Fibroblast of pulmonary artery (primary cell): ENCODE measurements at regions not wholly inside any gene's neighbourhood (a gene's known extent, or its start where the extent isn't known, plus 50 kb on each side); places are given as distances from the start of the nearest gene placed in this dataset.
A peak's percentile ranks its signal among the peaks of the same experiment; 100 is the strongest.

Experiments used
- DNase-seq: peaks from one replicate; pipeline ENCODE4 v3.0.0-alpha.2; 2010; ENCODE audit warnings: low read depth
- H3K4me3 ChIP-seq: replicated peaks from 2 replicates; pipeline ENCODE4 v1.5.1; 2011; ENCODE audit warnings: low read depth, mild to moderate bottlenecking, control low read depth, low read length, moderate library complexity
- TF ChIP-seq, protein P1 (sequence below): IDR thresholded peaks from 2 replicates; pipeline ENCODE4 v1.5.1; 2011; ENCODE audit warnings: mild to moderate bottlenecking, control low read depth, low read length, inconsistent platforms; ENCODE audit errors: missing control alignments

DNA sequence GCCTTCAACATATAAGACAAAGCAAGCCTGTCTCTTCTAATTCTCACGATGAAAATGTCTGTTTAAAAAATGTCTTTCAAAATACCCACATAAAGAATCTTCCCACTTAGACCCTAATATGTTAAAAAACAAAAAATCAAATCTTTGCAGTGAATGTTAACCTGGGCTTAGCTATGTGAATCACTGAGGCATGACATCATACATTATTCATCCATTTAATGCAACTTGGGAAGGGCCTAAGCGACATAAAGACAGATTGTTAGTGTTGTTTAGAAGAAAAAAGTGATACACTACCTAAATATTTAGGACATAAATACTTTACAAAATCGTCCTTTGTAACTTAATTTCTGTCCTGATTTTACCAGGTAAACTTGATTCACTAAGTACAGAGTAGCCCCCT, 648.5 kb upstream of the NRP1 start:
- TF ChIP-seq, protein P1, sequence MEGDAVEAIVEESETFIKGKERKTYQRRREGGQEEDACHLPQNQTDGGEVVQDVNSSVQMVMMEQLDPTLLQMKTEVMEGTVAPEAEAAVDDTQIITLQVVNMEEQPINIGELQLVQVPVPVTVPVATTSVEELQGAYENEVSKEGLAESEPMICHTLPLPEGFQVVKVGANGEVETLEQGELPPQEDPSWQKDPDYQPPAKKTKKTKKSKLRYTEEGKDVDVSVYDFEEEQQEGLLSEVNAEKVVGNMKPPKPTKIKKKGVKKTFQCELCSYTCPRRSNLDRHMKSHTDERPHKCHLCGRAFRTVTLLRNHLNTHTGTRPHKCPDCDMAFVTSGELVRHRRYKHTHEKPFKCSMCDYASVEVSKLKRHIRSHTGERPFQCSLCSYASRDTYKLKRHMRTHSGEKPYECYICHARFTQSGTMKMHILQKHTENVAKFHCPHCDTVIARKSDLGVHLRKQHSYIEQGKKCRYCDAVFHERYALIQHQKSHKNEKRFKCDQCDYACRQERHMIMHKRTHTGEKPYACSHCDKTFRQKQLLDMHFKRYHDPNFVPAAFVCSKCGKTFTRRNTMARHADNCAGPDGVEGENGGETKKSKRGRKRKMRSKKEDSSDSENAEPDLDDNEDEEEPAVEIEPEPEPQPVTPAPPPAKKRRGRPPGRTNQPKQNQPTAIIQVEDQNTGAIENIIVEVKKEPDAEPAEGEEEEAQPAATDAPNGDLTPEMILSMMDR = no peak
- H3K4me3 ChIP-seq = no peak overlapping the region
- peak; percentile 9 for DNase-seq

DNA sequence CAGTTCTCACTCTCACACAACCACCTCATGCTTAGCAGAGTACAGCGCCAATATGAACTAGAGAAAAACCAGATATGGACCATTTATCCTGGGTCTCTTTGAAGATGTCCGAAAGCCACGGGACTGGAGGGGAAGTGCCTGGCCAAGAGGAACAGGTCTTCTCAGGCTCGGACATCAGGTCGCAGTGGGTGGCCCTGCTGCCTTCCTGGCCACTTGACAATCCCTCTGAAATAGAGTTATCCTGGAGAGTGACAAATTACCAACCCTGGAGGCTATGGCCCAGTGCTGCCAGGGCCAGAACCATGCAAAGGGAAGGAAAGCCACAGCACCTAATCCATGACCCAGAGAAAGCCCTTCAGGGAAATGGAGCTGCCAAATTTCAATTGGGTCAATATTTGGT, 646.8 kb upstream of the NRP1 start:
- no peak for DNase-seq
- no peak overlapping the region for H3K4me3 ChIP-seq
- TF ChIP-seq, protein P1 = no peak

DNA sequence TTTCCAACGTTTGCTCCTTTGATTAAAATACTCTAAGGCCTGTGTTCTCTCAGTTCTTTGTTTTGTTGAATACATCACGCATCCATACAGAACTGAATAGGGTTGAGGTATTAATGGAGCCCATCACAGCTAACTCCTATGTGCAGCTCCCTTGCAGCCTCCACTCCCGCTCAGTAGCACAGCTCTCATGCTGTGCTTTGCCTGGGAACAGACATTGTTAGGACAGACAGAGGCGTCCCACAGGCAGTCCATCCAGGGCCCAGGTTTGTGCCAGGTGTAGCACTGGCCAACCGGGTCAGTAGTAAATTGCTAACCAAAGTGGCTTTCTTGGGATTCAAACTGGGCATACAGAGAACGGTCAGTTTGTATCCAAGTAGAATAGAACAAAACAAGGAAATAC, 644.7 kb upstream of the NRP1 start:
- H3K4me3 ChIP-seq = no peak overlapping the region
- TF ChIP-seq, protein P1 = no peak
- DNase-seq = no peak

DNA sequence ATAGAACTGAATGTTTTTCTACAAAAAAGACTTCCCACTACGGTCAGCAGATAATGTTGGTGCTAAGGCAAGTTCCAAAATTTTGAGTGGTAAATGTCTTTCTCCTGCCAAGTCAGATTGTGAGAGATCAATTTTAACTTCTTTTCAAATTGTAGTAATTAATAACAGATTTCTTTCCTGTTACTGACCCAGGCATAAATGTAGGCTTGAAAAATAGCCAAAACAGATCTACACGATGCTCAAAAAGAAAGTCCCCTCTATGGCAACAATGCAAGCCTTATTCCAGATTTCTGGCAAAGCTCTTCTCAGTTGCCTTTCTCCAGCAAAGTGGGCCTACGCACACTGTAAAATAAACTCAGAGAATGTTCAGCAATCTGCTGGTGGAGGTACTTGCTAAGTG, 641.0 kb upstream of the NRP1 start:
- no peak overlapping the region for H3K4me3 ChIP-seq
- no peak for DNase-seq
- TF ChIP-seq, protein P1 = no peak

DNA sequence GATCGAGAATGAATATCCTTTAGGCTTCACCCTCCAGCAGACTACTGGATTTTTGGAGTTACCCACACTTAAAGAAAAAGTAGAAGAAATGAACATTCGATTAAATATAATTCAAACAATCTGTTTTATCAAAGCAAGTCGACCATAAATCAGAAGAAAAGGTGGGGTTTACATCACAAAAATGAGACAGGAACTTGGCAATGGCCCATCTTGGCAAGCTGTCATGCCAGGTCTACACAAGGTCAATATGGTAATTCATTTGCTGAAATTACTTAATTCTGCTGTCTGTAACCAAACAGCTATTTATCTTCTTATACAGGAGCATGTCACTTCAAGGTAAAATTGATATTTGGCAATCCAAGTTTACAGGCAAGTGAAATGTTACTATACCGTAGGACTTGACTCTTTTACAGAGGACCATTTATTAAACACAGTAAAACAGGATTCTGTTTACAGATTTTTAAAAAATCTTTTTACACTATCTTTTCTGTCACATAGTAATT, 640.6 kb upstream of the NRP1 start:
- no peak overlapping the region for H3K4me3 ChIP-seq
- no peak for DNase-seq
- TF ChIP-seq, protein P1 = no peak

DNA sequence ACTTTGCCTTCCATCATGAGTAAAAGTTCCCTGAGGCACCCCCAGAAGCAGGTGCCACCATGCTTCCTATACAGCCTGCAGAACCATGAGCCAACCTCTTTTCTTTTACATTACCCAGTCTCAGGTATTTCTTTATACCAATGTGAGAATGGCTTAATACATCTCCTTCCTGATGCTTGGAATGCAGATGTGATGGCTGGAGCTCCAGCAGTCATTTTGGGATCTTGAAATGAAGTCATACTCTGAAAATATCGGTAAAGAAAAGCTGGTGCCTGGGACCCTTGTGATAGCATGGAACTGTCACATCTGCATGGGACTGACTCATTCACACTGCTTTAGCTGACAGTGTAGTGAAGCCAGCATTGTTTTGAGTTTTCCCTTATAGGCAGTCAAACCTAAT, 634.5 kb upstream of the NRP1 start:
- TF ChIP-seq, protein P1 = no peak
- no peak overlapping the region for H3K4me3 ChIP-seq
- DNase-seq = no peak

DNA sequence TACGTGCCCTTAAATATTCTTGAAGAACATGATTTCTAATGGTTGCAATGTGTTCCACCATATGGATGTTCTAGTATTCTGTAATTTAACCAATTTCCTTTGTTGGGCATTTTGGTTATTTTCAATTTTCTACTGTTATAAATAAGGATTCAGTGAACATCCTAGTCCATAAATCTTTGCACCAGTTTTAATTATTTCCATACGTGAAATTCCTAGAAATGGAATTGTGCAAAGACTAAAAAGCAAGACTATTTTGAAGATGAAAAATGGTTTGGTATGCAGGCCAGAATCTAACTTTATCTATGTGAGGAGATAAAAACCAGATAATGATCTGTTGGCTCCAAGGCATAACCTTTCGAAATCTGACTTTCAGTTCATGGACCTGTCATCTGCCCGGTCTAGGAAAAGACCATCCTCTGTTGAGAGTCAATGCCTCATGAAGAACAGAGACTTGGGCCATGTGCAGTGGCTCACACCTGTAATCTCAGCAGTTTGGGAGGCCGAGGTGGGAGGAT, 633.2 kb upstream of the NRP1 start:
- no peak for DNase-seq
- TF ChIP-seq, protein P1 = no peak
- no peak overlapping the region for H3K4me3 ChIP-seq
